ENCODE measurements at regions not wholly inside any gene's neighbourhood (a gene's known extent, or its start where the extent isn't known, plus 50 kb on each side); places are given as distances from the start of the nearest gene placed in this dataset.

DNA sequence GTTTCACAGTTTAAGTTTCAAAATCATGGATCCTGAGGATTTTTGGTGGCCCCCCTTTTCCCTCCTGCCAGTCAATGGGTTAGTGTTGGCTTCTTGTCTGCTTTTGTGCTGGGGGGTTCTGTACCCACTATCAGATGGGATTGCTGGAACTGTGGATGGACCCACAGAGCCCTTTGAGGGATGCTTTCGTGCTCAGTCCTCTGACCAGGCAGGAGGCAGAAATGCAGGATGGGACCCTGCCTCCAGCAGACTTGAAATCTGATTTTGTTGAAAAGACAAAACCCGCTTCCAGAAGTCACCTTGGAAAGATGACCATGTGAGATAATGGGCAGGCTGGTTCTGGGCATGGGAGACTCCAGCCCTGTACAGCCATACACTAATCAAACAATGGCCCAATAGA lies 408.9 kb downstream of the ZNF536 start:
- H3K27ac ChIP-seq (ENCODE audit: low read depth, low read length), result no peak overlapping the region
- H3K9ac ChIP-seq (ENCODE audit: low read depth, low read length), result no peak overlapping the region
- WGBS, result 92% methylated on average over 2 of the region's 2 CpGs

DNA sequence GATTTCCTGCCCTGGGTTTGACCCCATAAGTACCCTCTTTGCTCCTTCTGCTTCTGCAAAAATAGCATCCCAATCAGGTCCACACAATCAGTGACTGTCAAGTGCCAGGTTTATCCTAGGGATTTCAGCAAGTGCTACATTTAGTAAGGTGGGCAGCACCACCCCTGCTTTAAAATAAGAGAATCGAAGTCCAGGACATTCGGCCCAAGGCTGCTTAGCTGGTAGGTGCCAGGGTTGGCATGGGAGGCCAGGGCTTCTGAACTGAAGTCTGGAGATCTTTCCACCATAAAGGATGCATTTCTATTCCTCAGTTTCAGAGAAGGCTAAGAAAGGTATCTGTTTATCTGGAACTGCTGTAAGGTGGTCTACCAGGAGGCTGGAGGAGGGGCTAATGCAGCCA lies 408.3 kb downstream of the ZNF536 start:
- 96% methylated on average over 2 of the region's 2 CpGs for WGBS
- Histone ChIP-seq H3K36me3 (ENCODE audit: insufficient read depth, low read length) (no peaks in the 10 kb centered on the region), H3K9ac (ENCODE audit: low read depth, low read length) (no peak overlapping the region), H3K27ac (ENCODE audit: low read depth, low read length) (no peak overlapping the region), H3K4me3 (ENCODE audit: low read length) (no peak overlapping the region), H3K27me3 (ENCODE audit: insufficient read depth, low read length) (no peaks in the 10 kb centered on the region), H3K4me1 (ENCODE audit: insufficient read depth, low read length) (no peaks in the 10 kb centered on the region), H3K9me3 (ENCODE audit: insufficient read depth, low read depth, low read length) (no peaks in the 10 kb centered on the region)

More for the DNA sequence above, 408.9 kb downstream of the ZNF536 start:
- Histone ChIP-seq H3K4me1 (ENCODE audit: insufficient read depth, low read length) (no peaks in the 10 kb centered on the region), H3K36me3 (ENCODE audit: insufficient read depth, low read length) (no peaks in the 10 kb centered on the region), H3K27me3 (ENCODE audit: insufficient read depth, low read length) (no peaks in the 10 kb centered on the region), H3K4me3 (ENCODE audit: low read length) (no peak overlapping the region), H3K9me3 (ENCODE audit: insufficient read depth, low read depth, low read length) (no peaks in the 10 kb centered on the region)

DNA sequence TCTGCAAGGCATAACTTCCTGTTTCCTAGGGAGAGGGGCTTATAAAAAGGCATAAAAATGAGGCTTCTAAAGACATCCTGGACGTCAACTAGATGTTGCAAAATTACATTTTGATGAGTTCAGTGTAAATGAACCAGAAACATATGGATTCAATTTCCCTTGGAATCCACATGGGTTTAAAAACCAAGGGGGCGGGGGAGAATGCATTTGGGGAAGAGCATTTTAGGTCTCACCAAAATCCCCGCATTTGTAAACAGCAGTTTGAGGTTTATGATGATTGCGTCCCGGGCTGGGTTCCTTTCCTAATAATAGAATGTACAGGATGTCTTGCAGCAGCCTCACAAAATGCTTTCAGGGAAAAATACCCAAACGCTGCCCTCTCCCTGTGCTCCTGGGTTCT lies 407.8 kb downstream of the ZNF536 start:
- H3K9me3 ChIP-seq (ENCODE audit: insufficient read depth, low read depth, low read length), result no peaks in the 10 kb centered on the region
- 94% methylated on average over 6 of the region's 6 CpGs for WGBS
- H3K27ac ChIP-seq (ENCODE audit: low read depth, low read length), result no peak overlapping the region
- no peaks in the 10 kb centered on the region for H3K27me3 ChIP-seq (ENCODE audit: insufficient read depth, low read length)
- H3K4me3 ChIP-seq (ENCODE audit: low read length), result no peak overlapping the region
- H3K36me3 ChIP-seq (ENCODE audit: insufficient read depth, low read length), result no peaks in the 10 kb centered on the region
- no peak overlapping the region for H3K9ac ChIP-seq (ENCODE audit: low read depth, low read length)
- no peaks in the 10 kb centered on the region for H3K4me1 ChIP-seq (ENCODE audit: insufficient read depth, low read length)

- 93% methylated on average over 14 of the region's 14 CpGs for WGBS
- Histone ChIP-seq H3K4me1 (ENCODE audit: insufficient read depth, low read length) (no peaks in the 10 kb centered on the region; the same call in 1 of the 2 replicates), H3K36me3 (ENCODE audit: insufficient read depth, low read length) (no peaks in the 10 kb centered on the region), H3K27ac (ENCODE audit: low read depth, low read length) (no peak overlapping the region), H3K9ac (ENCODE audit: low read depth, low read length) (no peak overlapping the region), H3K27me3 (ENCODE audit: insufficient read depth, low read length) (no peaks in the 10 kb centered on the region), H3K4me3 (ENCODE audit: low read length) (no peak overlapping the region), H3K9me3 (ENCODE audit: insufficient read depth, low read depth, low read length) (no peaks in the 10 kb centered on the region)
Observed at GRCh38 chr19:30778961-30779715, 407.0 kb downstream of the ZNF536 start.

DNA sequence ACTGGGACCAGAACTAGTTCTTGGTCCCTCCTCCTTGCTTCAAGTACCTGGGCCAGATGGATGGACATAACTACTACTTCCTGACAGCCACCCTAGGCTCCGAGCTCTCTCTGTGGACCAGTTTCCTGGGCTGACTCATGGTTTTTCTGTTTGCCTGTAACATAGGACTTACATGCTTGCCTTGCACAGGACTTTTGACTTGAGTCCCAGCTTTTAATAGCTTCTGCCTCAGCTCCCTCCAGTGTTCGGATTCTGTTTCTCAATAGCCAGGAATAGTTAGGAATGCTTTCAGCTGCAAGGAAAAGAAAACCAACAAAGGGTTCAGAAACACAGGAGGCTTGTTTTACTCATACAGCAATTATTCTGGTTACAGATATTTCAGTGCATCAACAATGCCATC lies 405.9 kb downstream of the ZNF536 start:
- Histone ChIP-seq H3K4me3 (ENCODE audit: low read length) (no peak overlapping the region), H3K27ac (ENCODE audit: low read depth, low read length) (no peak overlapping the region), H3K4me1 (ENCODE audit: insufficient read depth, low read length) (no peaks in the 10 kb centered on the region; the same call in 1 of the 2 replicates), H3K9me3 (ENCODE audit: insufficient read depth, low read depth, low read length) (no peaks in the 10 kb centered on the region), H3K36me3 (ENCODE audit: insufficient read depth, low read length) (no peaks in the 10 kb centered on the region), H3K9ac (ENCODE audit: low read depth, low read length) (no peak overlapping the region), H3K27me3 (ENCODE audit: insufficient read depth, low read length) (no peaks in the 10 kb centered on the region)
- WGBS, result 98% methylated on average over 2 of the region's 2 CpGs

DNA sequence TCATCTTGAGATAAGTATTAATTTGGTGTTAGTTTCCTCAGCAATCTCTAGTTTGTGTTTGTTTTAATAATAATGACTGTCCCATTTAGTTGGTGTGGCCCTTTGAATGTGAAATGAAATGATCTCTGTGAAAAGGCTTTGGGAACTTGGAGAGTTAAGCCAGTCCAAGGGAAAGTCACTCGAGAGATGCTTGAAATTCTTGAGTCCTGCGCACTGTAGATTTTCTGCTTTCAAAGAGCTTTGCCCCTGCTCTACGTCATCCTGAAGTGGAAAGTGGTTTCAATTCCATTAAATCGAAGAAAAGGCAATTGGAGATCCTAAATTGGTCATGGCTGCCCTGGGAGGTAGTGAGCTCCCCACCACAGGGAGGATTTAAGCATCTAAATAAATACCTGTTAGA lies 403.8 kb downstream of the ZNF536 start:
- no peaks in the 10 kb centered on the region; the same call in 1 of the 2 replicates for H3K4me1 ChIP-seq (ENCODE audit: insufficient read depth, low read length)
- H3K9me3 ChIP-seq (ENCODE audit: insufficient read depth, low read depth, low read length), result no peaks in the 10 kb centered on the region
- no peak overlapping the region for H3K4me3 ChIP-seq (ENCODE audit: low read length)
- H3K9ac ChIP-seq (ENCODE audit: low read depth, low read length), result no peak overlapping the region
- H3K27ac ChIP-seq (ENCODE audit: low read depth, low read length), result no peak overlapping the region
- no peaks in the 10 kb centered on the region for H3K27me3 ChIP-seq (ENCODE audit: insufficient read depth, low read length)
- no peaks in the 10 kb centered on the region for H3K36me3 ChIP-seq (ENCODE audit: insufficient read depth, low read length)
- WGBS, result 94% methylated on average over 4 of the region's 4 CpGs

GRCh38 chr19:30774252-30774766 lies 402.1 kb downstream of the ZNF536 start:
- Histone ChIP-seq H3K27me3 (ENCODE audit: insufficient read depth, low read length) (no peaks in the 10 kb centered on the region), H3K9me3 (ENCODE audit: insufficient read depth, low read depth, low read length) (no peaks in the 10 kb centered on the region), H3K36me3 (ENCODE audit: insufficient read depth, low read length) (no peaks in the 10 kb centered on the region), H3K4me3 (ENCODE audit: low read length) (no peak overlapping the region), H3K27ac (ENCODE audit: low read depth, low read length) (no peak overlapping the region), H3K9ac (ENCODE audit: low read depth, low read length) (no peak overlapping the region), H3K4me1 (ENCODE audit: insufficient read depth, low read length) (no peaks in the 10 kb centered on the region; the same call in 1 of the 2 replicates)
- WGBS, result 83% methylated on average over 3 of the region's 3 CpGs

GRCh38 chr19:30762651-30763050 lies 390.5 kb downstream of the ZNF536 start:
- 93% methylated on average over 2 of the region's 2 CpGs for WGBS
- Histone ChIP-seq H3K4me3 (ENCODE audit: low read length) (no peak overlapping the region), H3K9me3 (ENCODE audit: insufficient read depth, low read depth, low read length) (no peaks in the 10 kb centered on the region), H3K27me3 (ENCODE audit: insufficient read depth, low read length) (no peaks in the 10 kb centered on the region), H3K4me1 (ENCODE audit: insufficient read depth, low read length) (no peaks in the 10 kb centered on the region), H3K9ac (ENCODE audit: low read depth, low read length) (no peak overlapping the region), H3K36me3 (ENCODE audit: insufficient read depth, low read length) (no peaks in the 10 kb centered on the region), H3K27ac (ENCODE audit: low read depth, low read length) (no peak overlapping the region)

- Histone ChIP-seq H3K27ac (ENCODE audit: low read depth, low read length) (no peak overlapping the region), H3K27me3 (ENCODE audit: insufficient read depth, low read length) (no peaks in the 10 kb centered on the region), H3K36me3 (ENCODE audit: insufficient read depth, low read length) (no peaks in the 10 kb centered on the region), H3K9ac (ENCODE audit: low read depth, low read length) (no peak overlapping the region), H3K4me1 (ENCODE audit: insufficient read depth, low read length) (no peaks in the 10 kb centered on the region), H3K9me3 (ENCODE audit: insufficient read depth, low read depth, low read length) (no peaks in the 10 kb centered on the region), H3K4me3 (ENCODE audit: low read length) (no peak overlapping the region)
- WGBS, result 94% methylated on average over 6 of the region's 6 CpGs
Observed at GRCh38 chr19:30760014-30760413, 387.8 kb downstream of the ZNF536 start.

GRCh38 chr19:30757837-30758617 lies 385.8 kb downstream of the ZNF536 start:
- WGBS, result 94% methylated on average over 4 of the region's 5 CpGs

DNA sequence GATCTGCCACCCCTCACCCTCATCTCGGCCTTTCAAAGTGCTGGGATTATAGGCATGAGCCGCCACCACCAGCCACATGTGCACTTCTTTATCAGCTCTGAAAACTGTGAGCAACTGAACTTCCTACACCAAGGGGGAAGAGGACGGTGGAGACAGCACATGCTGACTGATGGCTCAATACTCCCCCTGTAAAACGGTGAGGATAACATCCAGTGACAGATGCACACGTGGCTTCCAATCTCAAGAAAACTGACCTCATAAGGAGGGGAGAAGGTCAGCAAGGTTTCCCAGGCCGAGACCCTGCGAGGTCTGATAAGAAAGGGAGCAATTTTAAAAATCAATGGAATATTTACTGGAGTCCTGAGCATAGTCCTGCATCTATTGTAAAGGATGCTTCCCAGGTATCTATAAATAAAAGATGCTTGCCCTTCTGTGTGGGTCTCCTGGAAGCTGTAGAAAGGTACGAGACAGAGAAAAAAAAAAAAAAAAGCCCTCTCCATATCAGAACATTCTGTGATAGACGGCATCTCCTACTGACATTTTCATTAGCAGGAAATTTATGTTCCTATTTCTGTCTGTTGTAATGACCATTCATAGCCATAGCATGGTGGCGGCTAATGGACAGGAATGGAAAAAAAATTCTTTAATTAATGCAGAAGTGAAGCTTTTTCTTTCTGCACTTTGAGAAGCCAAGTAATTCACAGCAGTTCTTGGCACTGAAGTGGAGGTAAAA lies 385.1 kb downstream of the ZNF536 start:
- H3K27ac ChIP-seq (ENCODE audit: low read depth, low read length), result no peak overlapping the region
- no peaks in the 10 kb centered on the region for H3K36me3 ChIP-seq (ENCODE audit: insufficient read depth, low read length)
- H3K9ac ChIP-seq (ENCODE audit: low read depth, low read length), result no peak overlapping the region
- no peaks in the 10 kb centered on the region for H3K4me1 ChIP-seq (ENCODE audit: insufficient read depth, low read length)
- WGBS, result 91% methylated on average over 8 of the region's 10 CpGs
- no peaks in the 10 kb centered on the region for H3K9me3 ChIP-seq (ENCODE audit: insufficient read depth, low read depth, low read length)
- H3K4me3 ChIP-seq (ENCODE audit: low read length), result no peak overlapping the region
- H3K27me3 ChIP-seq (ENCODE audit: insufficient read depth, low read length), result no peaks in the 10 kb centered on the region

More at GRCh38 chr19:30757837-30758617, 385.8 kb downstream of the ZNF536 start:
- Histone ChIP-seq H3K9me3 (ENCODE audit: insufficient read depth, low read depth, low read length) (no peaks in the 10 kb centered on the region), H3K27me3 (ENCODE audit: insufficient read depth, low read length) (no peaks in the 10 kb centered on the region), H3K36me3 (ENCODE audit: insufficient read depth, low read length) (no peaks in the 10 kb centered on the region), H3K4me3 (ENCODE audit: low read length) (no peak overlapping the region), H3K4me1 (ENCODE audit: insufficient read depth, low read length) (no peaks in the 10 kb centered on the region), H3K9ac (ENCODE audit: low read depth, low read length) (no peak overlapping the region), H3K27ac (ENCODE audit: low read depth, low read length) (no peak overlapping the region)
